HepG2 (cell line): ENCODE measurements at regions not wholly inside any gene's neighbourhood (a gene's known extent, or its start where the extent isn't known, plus 50 kb on each side); places are given as distances from the start of the nearest gene placed in this dataset.

Experiments
- ATAC-seq: fragments of 200-7000 bp; cut with Tn5 transposase; 3 replicates; pipeline ENCODE4 v1.9.1; 2020; ENCODE audit warnings: mild to moderate bottlenecking, moderate library complexity
- BruUV-seq: library from RNA; stranded (reverse); fragments of 400-500 nt; replicated peaks from 2 replicates; lab custom pipeline; 2021; lab: Mats Ljungman, UMichigan
- CTCF ChIA-PET: fragments of 300-600 bp; formaldehyde crosslinking; extraction: SDS; loops from one replicate; lab custom pipeline; 2021; ENCODE audit warnings: low total read pairs, inconsistent platforms, low intra/inter-chr PET ratio; lab: Yijun Ruan, JAX
- POLR2A ChIA-PET: fragments of 350-600 bp; sonication (Branson Sonifier 250); formaldehyde crosslinking; loops from one replicate; lab custom pipeline; 2020; ENCODE audit warnings: antibody characterized with exemption, inconsistent platforms; lab: Yijun Ruan, JAX
- DNase-seq: peaks from one replicate; pipeline ENCODE4 v3.0.0-alpha.2; 2015; ENCODE audit warnings: low spot score
- FAIRE-seq: peaks from 3 replicates; lab custom pipeline; 2011; peaks lifted over from hg19 to GRCh38; lab: Jason Lieb, UNC
- H2AFZ ChIP-seq: one replicate; pipeline ENCODE4 v1.6.1; 2011; ENCODE audit warnings: low read length, inconsistent platforms
- H3K27ac ChIP-seq: fragments of 300-600 bp; 3 replicates; pipeline ENCODE4 v1.8.0; 2011; ENCODE audit warnings: mixed run types, mild to moderate bottlenecking, mixed read lengths, low read length, inconsistent platforms; ENCODE audit not compliant: insufficient read depth; ENCODE audit errors: extremely low read length
- H3K27me3 ChIP-seq, 2 experiments: fragments of 200-600 bp in 1 of 2; 2 replicates in 1 of 2; 3 replicates in 1 of 2; pipeline versions ENCODE4 v1.6.0 to v1.8.0; 2011; ENCODE audit warnings: low read length in 2 of 2, mild to moderate bottlenecking in 2 of 2, moderate library complexity in 2 of 2, inconsistent platforms in 1 of 2; ENCODE audit not compliant: insufficient read depth in 2 of 2, control insufficient read depth in 1 of 2
- H3K36me3 ChIP-seq, 2 experiments: fragments of 200-600 bp in 1 of 2; replicated peaks in 1 of 2; 2 replicates in 1 of 2; 3 replicates in 1 of 2; pipeline versions ENCODE4 v1.5.1 to v1.8.0; 2011; ENCODE audit warnings: low read length in 2 of 2, inconsistent platforms in 1 of 2; ENCODE audit not compliant: insufficient read depth in 2 of 2, control insufficient read depth in 1 of 2
- H3K4me1 ChIP-seq: 2 replicates; pipeline ENCODE4 v1.5.1; 2012; ENCODE audit warnings: low read length, inconsistent platforms; ENCODE audit not compliant: insufficient read depth
- H3K4me2 ChIP-seq: 2 replicates; pipeline ENCODE4 v1.6.0; 2011; ENCODE audit warnings: low read depth, low read length, inconsistent platforms
- H3K4me3 ChIP-seq, 3 experiments: fragments of 200-600 bp in 1 of 3; sonication (generic), shearing (Covaris generic) in 1 of 3; replicated peaks in 1 of 3; 2 replicates each; pipeline ENCODE4 v1.5.1; 2011 to 2016; ENCODE audit warnings: low read length in 3 of 3, inconsistent platforms in 2 of 3, low read depth in 2 of 3, mild to moderate bottlenecking in 2 of 3, control low read depth in 1 of 3, mixed read lengths in 1 of 3; ENCODE audit not compliant: insufficient read depth in 1 of 3
- H3K79me2 ChIP-seq: one replicate; pipeline ENCODE4 v1.6.1; 2011; ENCODE audit warnings: low read length, inconsistent platforms; ENCODE audit not compliant: insufficient read depth
- H3K9ac ChIP-seq: 2 replicates; pipeline ENCODE4 v1.6.0; 2011; ENCODE audit warnings: mild to moderate bottlenecking, low read depth, low read length, inconsistent platforms; ENCODE audit not compliant: insufficient read depth
- H3K9me3 ChIP-seq: 2 replicates; pipeline ENCODE4 v1.5.1; 2012; ENCODE audit warnings: mild to moderate bottlenecking, low read length
- H4K20me1 ChIP-seq: 2 replicates; pipeline ENCODE4 v1.6.0; 2011; ENCODE audit warnings: inconsistent platforms, mild to moderate bottlenecking, low read length, moderate library complexity; ENCODE audit not compliant: insufficient read depth
- ZBTB7A ChIP-seq: sonication (generic); formaldehyde crosslinking; IDR thresholded peaks from 2 replicates; pipeline ENCODE4 v1.8.0; 2022; ENCODE audit warnings: mild to moderate bottlenecking, missing genetic modification reagents
- ZEB1 ChIP-seq: IDR thresholded peaks from 2 replicates; pipeline ENCODE4 v1.6.1; 2012; ENCODE audit warnings: mild to moderate bottlenecking, low read depth, inconsistent platforms; ENCODE audit not compliant: insufficient replicate concordance
- ZNF317 ChIP-seq: sonication (generic); formaldehyde crosslinking; IDR thresholded peaks from 2 replicates; pipeline ENCODE4 v1.5.0; 2020; ENCODE audit warnings: mild to moderate bottlenecking, missing genetic modification reagents
- ZNF549 ChIP-seq: sonication (generic); formaldehyde crosslinking; IDR thresholded peaks from 2 replicates; pipeline ENCODE4 v1.5.0; 2020; ENCODE audit warnings: missing genetic modification reagents
- WGBS: methylation state at CpG from one replicate; pipeline ENCODE4 v1.1.6; 2017; ENCODE audit warnings: low lambda C conversion rate; 5-methylcytosine and 5-hydroxymethylcytosine counted together
- in situ Hi-C: cut with HindIII; loops from 2 replicates; pipeline ENCODE4 v1.10.0; 2017; ENCODE audit warnings: low pct_unique_long_range_greater_than_20kb; ENCODE audit not compliant: extremely low pct_ligation_motif_present
- intact Hi-C: fragments of 100-400 bp; cut with micrococcal nuclease; formaldehyde crosslinking; loops from one replicate; pipeline ENCODE4 v1.10.0; 2022; ENCODE audit not compliant: unreplicated experiment
- TF ChIP-seq, protein P1 (sequence below): sonication (generic); formaldehyde crosslinking; IDR thresholded peaks from 2 replicates; pipeline ENCODE4 v1.5.0; 2020; ENCODE audit warnings: missing genetic modification reagents
- TF ChIP-seq, protein P2 (sequence below): sonication (generic); formaldehyde crosslinking; IDR thresholded peaks from 2 replicates; pipeline ENCODE4 v1.8.0; 2022; ENCODE audit warnings: mild to moderate bottlenecking, missing genetic modification reagents, borderline replicate concordance

DNA sequence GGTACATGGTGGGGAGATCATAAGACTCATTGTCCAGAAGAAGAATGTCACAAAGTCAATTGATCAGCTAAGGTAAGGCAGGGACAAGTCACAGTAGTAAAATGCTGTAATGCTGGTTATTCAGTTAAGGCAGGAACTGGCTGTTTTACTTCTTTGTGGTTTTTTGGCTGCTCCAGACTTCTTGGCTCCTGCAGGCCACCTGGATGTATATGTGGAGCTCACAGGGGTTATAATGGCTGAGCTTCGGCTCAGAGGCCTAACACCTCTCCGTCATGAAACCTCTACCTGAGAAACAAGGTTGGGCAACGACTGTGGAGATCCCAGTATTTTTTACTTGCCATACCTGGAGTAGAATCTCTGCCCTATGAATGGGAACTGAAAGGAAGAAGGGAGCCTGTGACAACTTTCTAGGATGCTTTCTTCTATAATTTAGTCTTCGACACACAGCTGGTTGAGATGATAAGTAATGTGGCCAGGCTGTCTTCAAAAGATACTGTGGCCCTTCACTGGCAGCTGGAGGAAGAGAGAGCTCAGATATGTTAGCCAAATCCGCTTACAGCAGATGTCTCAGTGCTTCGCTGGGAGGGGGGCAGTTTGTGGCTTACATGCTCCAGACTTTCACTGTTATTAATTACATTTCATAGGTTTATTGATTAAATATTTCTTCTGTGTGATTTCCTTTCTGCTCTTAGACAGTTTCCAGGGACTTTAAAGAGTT, 887.8 kb downstream of the IGSF11 start:
- intact Hi-C loops, result no loop called here
- peaks cover 89% of the 10 kb centered on the region for H3K9me3 ChIP-seq
- DNase-seq (no peak), ATAC-seq (no peak)
- no peaks in the 10 kb centered on the region for H3K4me1 ChIP-seq
- no peaks in the 10 kb centered on the region for H4K20me1 ChIP-seq
- in situ Hi-C loops, result no loop called here
- H3K9ac ChIP-seq, result no peak overlapping the region
- H3K4me2 ChIP-seq, result no peak overlapping the region
- H3K27me3 ChIP-seq, result no peaks in the 10 kb centered on the region
- H3K36me3 ChIP-seq, result no peaks in the 10 kb centered on the region
- no peak overlapping the region for H2AFZ ChIP-seq
- CTCF ChIA-PET, result no interaction called here
- no peak overlapping the region for H3K27ac ChIP-seq
- WGBS, result 8% methylated on average over 6 of the region's 6 CpGs
- no TSS peak for BruUV-seq
- TF ChIP-seq ZEB1 (no peak), ZBTB7A (CRISPR knock-in tag) (no peak)
- TF ChIP-seq, protein P1, sequence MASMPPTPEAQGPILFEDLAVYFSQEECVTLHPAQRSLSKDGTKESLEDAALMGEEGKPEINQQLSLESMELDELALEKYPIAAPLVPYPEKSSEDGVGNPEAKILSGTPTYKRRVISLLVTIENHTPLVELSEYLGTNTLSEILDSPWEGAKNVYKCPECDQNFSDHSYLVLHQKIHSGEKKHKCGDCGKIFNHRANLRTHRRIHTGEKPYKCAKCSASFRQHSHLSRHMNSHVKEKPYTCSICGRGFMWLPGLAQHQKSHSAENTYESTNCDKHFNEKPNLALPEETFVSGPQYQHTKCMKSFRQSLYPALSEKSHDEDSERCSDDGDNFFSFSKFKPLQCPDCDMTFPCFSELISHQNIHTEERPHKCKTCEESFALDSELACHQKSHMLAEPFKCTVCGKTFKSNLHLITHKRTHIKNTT (CRISPR knock-in tag), result no peak
- TF ChIP-seq, all 625 proteins: peak for 0
- no peak for FAIRE-seq
- H3K79me2 ChIP-seq, result no peaks in the 10 kb centered on the region
- POLR2A ChIA-PET, result no interaction called here
- no peak overlapping the region for H3K4me3 ChIP-seq

DNA sequence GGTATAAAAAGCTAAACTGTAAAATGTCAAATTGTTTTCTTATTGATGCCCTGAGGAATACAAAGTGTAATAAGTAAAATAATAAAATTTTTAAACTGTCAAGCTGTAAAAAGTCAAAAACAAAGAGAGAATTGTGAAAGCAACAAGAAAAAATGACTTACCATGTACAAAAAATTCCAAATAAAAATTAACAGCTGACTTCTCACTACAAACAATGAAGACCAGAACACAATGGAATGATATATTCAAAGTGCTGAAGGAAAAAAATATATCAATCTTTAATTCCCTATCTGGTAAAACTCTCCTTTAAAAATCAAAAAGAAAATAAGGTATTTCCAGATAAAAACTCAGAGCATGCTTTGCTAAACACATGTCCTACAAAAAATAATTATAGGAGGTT, 883.5 kb downstream of the IGSF11 start:
- intact Hi-C loops, result no loop called here
- no peaks in the 10 kb centered on the region for H3K4me1 ChIP-seq
- ATAC-seq, result no peak
- no peaks in the 10 kb centered on the region for H4K20me1 ChIP-seq
- ChIA-PET POLR2A (no interaction called here), CTCF (no interaction called here)
- TF ChIP-seq, protein P2, sequence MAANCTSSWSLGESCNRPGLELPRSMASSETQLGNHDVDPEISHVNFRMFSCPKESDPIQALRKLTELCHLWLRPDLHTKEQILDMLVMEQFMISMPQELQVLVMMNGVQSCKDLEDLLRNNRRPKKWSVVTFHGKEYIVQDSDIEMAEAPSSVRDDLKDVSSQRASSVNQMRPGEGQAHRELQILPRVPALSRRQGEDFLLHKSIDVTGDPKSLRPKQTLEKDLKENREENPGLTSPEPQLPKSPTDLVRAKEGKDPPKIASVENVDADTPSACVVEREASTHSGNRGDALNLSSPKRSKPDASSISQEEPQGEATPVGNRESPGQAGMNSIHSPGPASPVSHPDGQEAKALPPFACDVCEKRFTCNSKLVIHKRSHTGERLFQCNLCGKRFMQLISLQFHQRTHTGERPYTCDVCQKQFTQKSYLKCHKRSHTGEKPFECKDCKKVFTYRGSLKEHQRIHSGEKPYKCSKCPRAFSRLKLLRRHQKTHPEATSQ, result no peak
- TF ChIP-seq ZNF317 (CRISPR knock-in tag) (peak; percentile 71; the same call in 1 of the 2 replicates), ZNF549 (CRISPR knock-in tag) (no peak)
- TF ChIP-seq, all 625 proteins: peak for 1
- Histone ChIP-seq H3K36me3 (no peaks in the 10 kb centered on the region), H3K9me3 (peaks cover 76% of the 10 kb centered on the region), H3K27ac (no peak overlapping the region), H3K27me3 (no peaks in the 10 kb centered on the region), H2AFZ (no peak overlapping the region), H3K4me3 (no peak overlapping the region), H3K79me2 (no peaks in the 10 kb centered on the region), H3K9ac (no peak overlapping the region), H3K4me2 (no peak overlapping the region)
- DNase-seq, result no peak
- no peak for FAIRE-seq
- no TSS peak for BruUV-seq
- in situ Hi-C loops, result no loop called here
